Peyer's patch (tissue), 4 donors: ENCODE measurements at regions not wholly inside any gene's neighbourhood (a gene's known extent, or its start where the extent isn't known, plus 50 kb on each side); places are given as distances from the start of the nearest gene placed in this dataset.

Source experiments
- DNase-seq, 3 donors: peaks; one replicate each; pipeline ENCODE4 v3.0.0-alpha.2; 2017 to 2019
- H3K27ac ChIP-seq, 4 donors: fragments of 200-600 bp; sonication (generic); one replicate each; pipeline ENCODE4 v1.5.1; 2016 to 2019
- H3K27me3 ChIP-seq, 2 donors: fragments of 200-600 bp; sonication (generic); one replicate each; pipeline ENCODE4 v1.5.1; 2019
- H3K36me3 ChIP-seq, 3 donors: fragments of 200-600 bp; sonication (generic); one replicate each; pipeline ENCODE4 v1.5.1; 2016 to 2019
- H3K4me1 ChIP-seq, 4 donors: fragments of 200-600 bp; sonication (generic); one replicate each; pipeline ENCODE4 v1.5.1; 2016 to 2019
- H3K4me3 ChIP-seq, 4 donors: fragments of 200-600 bp; sonication (generic); 1 replicate in 3 of 4; 2 replicates in 1 of 4; pipeline ENCODE4 v1.5.1; 2016 to 2019; ENCODE audit warnings: mild to moderate bottlenecking in 1 of 4
- H3K9me3 ChIP-seq, 4 donors: fragments of 200-600 bp; sonication (generic); one replicate each; pipeline ENCODE4 v1.5.1; 2016 to 2019; ENCODE audit warnings: mild to moderate bottlenecking in 1 of 4
- CTCF ChIP-seq, 6 experiments: fragments of 450-650 bp in 4 of 6; fragments of 200-600 bp in 2 of 6; sonication (generic) in 1 of 6; IDR thresholded peaks; one replicate each; pipeline ENCODE4 v1.5.1; 2017 to 2019; ENCODE audit warnings: antibody characterized with exemption in 6 of 6, mild to moderate bottlenecking in 3 of 6, moderate library complexity in 1 of 6
- POLR2A ChIP-seq, 2 donors: fragments of 450-650 bp; IDR thresholded peaks; one replicate each; pipeline ENCODE4 v1.5.1; 2017; ENCODE audit warnings: antibody characterized with exemption in 2 of 2, mild to moderate bottlenecking in 2 of 2, moderate library complexity in 2 of 2

GRCh38 chr6:81130061-81130460, 622.4 kb downstream of the TENT5A start:
- Histone ChIP-seq H3K27me3 (no peaks in the 10 kb centered on the region), H3K4me1 (no peaks in the 10 kb centered on the region), H3K36me3 (no peaks in the 10 kb centered on the region), H3K4me3 (no peak overlapping the region), H3K9me3 (no peaks in the 10 kb centered on the region), H3K27ac (no peak overlapping the region)
- DNase-seq: no peak
- TF ChIP-seq POLR2A (IDR thresholded peaks at IDR 0.05): no peak
- no peak for TF ChIP-seq CTCF (IDR thresholded peaks at IDR 0.05)

GRCh38 chr6:81128671-81129070, 623.8 kb downstream of the TENT5A start:
- Histone ChIP-seq H3K9me3 (no peaks in the 10 kb centered on the region), H3K27ac (no peak overlapping the region), H3K4me1 (no peaks in the 10 kb centered on the region), H3K27me3 (no peaks in the 10 kb centered on the region), H3K36me3 (no peaks in the 10 kb centered on the region), H3K4me3 (no peak overlapping the region)
- TF ChIP-seq CTCF (IDR thresholded peaks at IDR 0.05) (no peak), POLR2A (IDR thresholded peaks at IDR 0.05) (no peak)
- no peak for DNase-seq

- H3K36me3 ChIP-seq: no peaks in the 10 kb centered on the region
- H3K4me1 ChIP-seq: no peaks in the 10 kb centered on the region
- H3K9me3 ChIP-seq: no peaks in the 10 kb centered on the region
- TF ChIP-seq CTCF (IDR thresholded peaks at IDR 0.05): no peak
- no peak for TF ChIP-seq POLR2A (IDR thresholded peaks at IDR 0.05)
- no peak for DNase-seq
- no peaks in the 10 kb centered on the region for H3K27me3 ChIP-seq
- no peak overlapping the region for H3K27ac ChIP-seq
- no peak overlapping the region for H3K4me3 ChIP-seq
Observed at GRCh38 chr6:81126150-81126549, 626.3 kb downstream of the TENT5A start.

GRCh38 chr6:81120280-81120679, 632.2 kb downstream of the TENT5A start:
- H3K27me3 ChIP-seq: no peaks in the 10 kb centered on the region
- no peak for DNase-seq
- H3K4me1 ChIP-seq: no peaks in the 10 kb centered on the region
- no peaks in the 10 kb centered on the region for H3K9me3 ChIP-seq
- no peak overlapping the region for H3K27ac ChIP-seq
- H3K36me3 ChIP-seq: no peaks in the 10 kb centered on the region
- no peak overlapping the region for H3K4me3 ChIP-seq
- TF ChIP-seq POLR2A (IDR thresholded peaks at IDR 0.05) (no peak), CTCF (IDR thresholded peaks at IDR 0.05) (no peak)

- no peak overlapping the region for H3K4me3 ChIP-seq
- TF ChIP-seq CTCF (IDR thresholded peaks at IDR 0.05) (no peak), POLR2A (IDR thresholded peaks at IDR 0.05) (no peak)
Observed at GRCh38 chr6:81105998-81106397, 646.5 kb downstream of the TENT5A start.

More at GRCh38 chr6:81105998-81106397, 646.5 kb downstream of the TENT5A start:
- H3K4me1 ChIP-seq: no peaks in the 10 kb centered on the region
- no peak overlapping the region for H3K27ac ChIP-seq
- H3K36me3 ChIP-seq: no peaks in the 10 kb centered on the region
- no peak for DNase-seq
- H3K27me3 ChIP-seq: no peaks in the 10 kb centered on the region
- no peaks in the 10 kb centered on the region for H3K9me3 ChIP-seq
